ENCODE measurements at regions not wholly inside any gene's neighbourhood (a gene's known extent, or its start where the extent isn't known, plus 50 kb on each side); places are given as distances from the start of the nearest gene placed in this dataset.
"Not testable (repeated sequence)": the region's sequence is repeated elsewhere in the genome, so short reads cannot be mapped to it uniquely, and the experiment has no call there.

DNA sequence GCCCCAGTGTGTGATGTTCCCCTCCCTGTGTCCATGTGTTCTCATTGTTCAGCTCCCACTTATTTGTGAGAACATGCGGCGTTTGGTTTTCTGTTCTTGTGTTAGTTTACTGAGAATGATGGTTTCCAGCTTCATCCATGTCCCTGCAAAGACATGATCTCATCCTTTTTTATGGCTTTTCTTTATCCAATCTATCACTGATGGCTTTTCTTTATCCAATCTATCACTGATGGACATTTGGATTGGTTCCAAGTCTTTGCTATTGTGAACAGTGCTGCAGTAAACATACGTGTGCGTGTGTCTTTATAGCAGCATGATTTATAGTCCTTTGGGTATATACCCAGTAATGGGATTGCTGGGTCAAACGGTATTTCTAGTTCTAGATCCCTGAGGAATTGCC is 455.8 kb downstream of the MAT2B start:
- DNase-seq: not testable (repeated sequence)

DNA sequence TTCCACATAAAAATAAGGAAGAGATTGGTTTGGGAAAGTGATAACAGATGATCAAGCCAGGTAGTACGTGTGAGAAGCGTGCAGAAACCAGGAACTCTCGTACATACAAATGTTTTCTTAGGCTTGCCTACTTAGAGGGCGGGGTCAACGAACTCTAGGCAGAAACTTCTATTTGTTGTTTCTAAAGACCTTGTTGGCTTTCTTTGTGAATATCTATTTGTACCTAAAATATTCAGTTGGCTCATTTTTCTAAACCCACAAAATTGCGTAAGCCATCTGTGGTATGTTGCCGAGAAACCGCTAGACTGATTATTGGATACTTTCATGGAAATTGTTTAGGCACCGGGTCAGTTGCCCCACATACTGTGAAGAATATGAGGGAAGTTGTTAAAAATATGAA is 458.5 kb downstream of the MAT2B start:
- peak; percentile 27 for DNase-seq

DNA sequence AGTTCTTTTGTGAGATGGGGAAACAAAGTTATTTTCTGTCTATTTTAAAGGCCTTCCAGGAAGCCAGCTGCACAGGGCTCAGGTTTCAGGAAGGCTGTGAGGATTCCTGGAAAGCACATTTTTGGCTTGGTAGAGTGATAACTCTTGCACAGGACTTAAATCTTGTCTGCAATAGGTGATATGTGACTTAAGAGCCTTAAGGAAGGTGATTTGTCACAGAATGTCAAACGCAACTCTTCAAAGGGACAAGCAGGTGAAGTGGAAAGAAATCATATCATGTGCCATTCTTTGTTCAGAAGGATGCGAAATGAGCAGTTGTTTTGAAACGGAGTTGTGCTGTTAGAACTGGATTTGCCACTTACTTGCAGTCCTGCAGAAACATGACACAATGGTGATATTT is 459.3 kb downstream of the MAT2B start:
- DNase-seq: peak; percentile 18

DNA sequence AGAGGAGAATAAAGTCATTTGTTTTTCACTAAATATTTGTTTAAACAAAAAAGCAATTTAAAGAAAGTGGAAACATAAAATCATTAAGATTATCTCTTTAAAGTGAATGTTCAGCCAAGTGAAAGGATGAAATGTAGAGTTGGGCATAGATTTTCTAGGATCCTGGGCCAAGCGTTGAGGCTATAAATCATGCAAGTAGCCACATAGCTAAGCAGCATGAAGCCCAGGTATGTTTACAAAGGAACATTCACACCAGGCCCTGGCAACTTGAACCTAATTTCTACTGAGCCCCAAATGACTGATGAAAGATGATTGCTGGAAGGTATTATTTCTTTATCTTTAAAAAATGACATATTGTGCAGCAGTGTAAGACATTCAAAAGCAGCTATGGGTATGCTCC is 461.8 kb downstream of the MAT2B start:
- DNase-seq: no peak

DNA sequence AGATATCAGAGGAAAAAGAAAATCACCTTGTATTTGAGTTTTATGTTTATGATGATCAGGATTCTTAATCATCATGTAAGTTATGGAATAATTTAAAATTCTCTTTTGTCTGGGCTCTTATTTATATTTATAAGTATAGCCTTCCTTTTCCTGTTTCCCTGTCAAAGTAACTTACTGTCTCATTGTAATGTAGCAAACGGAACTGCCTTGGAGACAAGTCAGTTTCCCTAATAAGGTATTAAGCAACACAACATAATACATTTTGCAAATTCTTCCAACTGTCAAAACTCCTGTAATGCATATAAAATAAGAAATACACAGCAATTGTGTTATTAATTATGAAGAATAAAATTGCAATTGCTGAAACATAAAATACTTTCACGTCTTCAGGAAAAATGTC is 463.2 kb downstream of the MAT2B start:
- no peak for DNase-seq

DNA sequence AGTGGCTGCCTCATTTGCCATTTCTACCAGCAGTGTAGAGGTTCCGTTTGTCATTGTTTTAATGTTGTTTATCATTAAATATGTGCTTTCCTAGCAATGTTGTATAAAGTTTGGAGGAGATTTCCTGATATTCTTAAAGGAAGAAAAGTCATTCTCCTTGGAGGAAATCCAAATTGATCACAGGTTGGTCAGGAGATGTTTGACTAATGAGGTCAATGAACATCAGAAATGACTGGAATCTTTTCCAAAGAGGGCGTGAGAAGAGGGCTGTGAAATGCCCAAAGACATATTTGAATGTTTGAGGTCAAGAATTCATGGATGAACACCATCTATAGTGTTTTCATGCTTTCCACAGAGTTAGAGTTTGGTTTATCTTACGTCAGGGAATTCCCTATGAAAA is 471.3 kb downstream of the MAT2B start:
- peak; percentile 27 for DNase-seq

DNA sequence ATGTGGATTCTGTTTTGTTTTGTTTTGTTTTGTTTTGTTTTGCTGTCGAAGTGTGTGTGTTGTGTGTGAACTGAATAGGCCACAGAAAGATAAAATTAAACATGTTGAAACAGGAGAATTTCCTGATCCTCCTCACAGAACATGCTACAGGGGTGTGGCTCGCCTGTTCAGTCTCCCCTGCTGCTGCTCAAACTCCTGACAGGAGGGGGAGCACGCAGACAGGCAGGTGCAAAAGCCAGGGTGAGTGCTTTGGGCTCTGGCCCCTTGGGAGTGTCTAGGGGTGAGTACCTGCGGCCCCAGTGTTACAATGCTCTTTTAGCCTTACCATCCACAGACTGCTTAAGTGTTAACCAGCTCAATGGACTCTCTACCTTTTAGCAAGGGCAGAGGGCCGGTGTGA is 473.5 kb downstream of the MAT2B start:
- DNase-seq: no peak

DNA sequence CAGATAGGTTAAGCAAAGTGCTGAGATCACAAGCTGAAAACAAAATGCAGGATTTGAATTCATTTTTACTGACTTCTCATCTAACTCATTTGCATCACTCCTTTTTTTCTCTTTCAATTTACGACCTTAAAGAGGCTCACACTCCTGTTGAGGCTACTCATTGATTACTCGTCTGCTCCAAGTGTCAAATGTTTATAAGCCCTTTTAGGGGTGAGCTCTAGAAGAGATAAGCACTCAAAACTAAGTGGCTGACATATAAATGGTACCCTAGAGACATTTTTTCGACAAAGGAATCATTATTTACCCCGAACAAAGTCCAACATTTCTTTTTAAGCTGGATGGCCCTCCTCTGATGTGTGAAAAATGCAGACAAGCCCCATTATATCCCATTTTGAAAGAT is 483.1 kb downstream of the MAT2B start:
- DNase-seq: no peak

DNA sequence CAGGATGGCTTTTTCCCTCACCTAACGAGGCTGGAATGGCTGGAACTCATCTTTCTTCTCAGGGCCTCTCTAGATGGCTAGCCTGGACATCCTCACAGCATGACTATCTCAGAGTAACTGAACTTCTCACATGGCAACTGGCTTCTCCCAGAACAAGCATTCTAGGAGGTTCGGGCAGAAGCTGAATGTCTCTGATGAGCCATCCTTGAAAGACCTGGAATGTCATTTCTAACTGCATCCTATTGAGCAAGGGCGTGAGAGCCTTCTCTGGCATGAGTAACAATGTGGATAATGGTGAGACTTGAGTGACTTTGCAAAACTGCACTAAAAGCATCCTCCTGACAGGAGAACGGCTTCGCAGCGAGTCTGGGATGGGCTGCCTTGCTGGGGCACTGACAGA is 487.7 kb downstream of the MAT2B start:
- DNase-seq: no peak

DNA sequence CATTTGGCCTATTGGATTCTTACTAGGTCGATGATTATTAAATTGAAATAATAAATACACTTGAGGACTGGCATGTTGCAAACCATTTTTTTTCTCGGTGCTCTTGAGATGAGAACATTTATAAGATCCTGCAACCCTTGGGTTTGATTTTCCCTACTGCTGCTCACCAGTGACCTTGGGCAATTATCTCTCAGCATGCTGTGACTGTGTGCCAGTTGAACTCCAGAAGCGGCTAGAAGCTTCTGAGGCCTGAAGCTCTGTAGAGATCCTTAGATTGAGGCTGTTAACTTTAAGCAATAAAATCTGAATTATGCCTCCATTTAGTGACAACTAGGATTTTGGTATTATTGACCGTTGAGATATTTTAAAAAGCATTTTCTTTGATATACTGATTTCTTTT is 489.8 kb downstream of the MAT2B start:
- DNase-seq: no peak

DNA sequence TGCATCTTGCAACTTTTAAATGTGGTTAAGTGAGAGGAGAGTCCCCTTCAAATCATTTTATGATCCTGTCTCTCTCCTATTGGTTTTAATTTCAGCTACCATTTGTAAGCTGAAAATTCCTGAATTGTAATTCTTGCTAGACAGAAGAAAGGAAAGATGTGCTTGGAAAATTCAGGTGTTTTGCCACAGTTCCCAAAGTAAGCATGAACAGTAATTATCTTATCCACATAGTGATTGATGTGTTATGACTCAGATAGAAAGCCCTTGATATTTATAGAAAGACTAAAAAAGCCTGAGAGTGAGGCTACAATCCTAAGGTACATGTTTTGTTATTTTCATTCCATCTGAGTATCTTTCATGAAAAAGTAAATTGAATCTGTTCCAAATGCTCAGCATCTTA is 492.5 kb downstream of the MAT2B start:
- DNase-seq: no peak

DNA sequence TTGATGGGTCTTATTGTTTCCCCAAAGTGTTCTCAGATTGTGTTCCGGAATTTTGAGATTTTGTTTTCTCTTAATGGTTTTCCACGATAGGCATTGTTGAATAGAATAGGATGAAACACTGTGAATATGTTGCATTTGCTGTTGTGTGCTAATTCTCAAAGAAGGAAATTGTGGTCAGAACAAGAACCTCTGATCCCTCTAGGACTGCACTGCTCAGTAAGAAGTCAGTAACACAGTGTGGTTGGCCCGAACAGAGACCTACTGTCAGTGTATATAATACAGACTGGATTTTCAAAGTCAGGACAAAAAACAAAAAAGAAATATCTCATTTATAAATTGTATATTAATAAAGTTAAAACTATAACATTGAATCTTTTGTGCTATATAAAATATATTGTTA is 494.8 kb downstream of the MAT2B start:
- no peak for DNase-seq

DNA sequence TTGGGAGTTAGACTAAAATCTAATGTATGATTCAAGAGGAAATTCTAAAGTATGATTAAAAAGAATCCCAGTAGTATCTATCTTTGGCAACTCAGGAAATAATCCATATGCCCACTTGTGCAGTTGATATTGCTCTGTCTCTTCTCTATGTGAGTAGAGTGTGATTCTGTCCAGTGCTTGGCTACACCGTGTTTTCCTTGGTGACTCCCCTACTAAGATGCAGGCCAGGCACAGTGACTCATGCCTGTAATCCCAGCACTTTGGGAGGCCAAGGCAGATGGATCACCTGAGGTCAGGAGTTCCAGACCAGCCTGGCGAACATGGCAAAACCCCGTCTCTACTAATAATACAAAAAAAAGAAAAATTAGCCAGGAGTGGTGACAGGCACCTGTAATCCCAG is 495.4 kb downstream of the MAT2B start:
- DNase-seq: no peak

DNA sequence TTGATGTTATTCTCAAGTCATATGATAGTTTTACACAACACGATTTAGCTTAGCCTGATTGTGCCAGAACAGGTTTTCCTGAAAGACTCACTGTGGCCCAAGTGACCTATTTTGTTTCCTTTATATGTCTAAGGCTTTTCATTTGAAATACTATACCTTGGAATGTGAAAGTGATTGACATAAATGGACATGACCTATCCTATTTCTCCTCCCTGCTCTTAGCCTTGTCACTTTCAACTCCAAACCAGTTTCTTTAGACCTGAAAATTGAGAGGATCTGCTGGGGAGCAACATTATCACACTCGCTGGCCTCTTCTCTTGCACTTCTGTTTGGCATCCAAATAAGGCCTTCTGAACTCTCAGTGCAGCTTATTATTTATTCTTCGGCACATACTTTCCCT is 496.8 kb downstream of the MAT2B start:
- no peak for DNase-seq

DNA sequence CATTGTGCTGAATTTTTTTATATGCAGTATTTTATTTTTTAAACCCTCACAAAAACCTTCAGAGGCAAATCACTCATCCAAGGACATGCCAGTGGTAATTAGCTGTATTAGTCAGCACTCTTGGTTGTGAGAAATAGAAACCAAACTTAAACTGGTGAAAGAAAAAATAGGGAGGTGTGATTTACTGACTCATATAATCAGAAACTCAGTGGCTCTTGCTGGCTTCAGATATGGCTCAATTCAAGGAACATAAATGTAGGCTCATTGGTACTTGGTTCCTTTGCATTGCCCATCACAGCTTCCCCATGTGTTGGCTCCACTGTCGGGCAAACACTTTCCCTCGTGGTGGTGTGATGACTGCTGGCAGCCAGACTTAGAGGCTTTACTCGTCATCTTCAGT is 497.2 kb downstream of the MAT2B start:
- peak; percentile 85 for DNase-seq

DNA sequence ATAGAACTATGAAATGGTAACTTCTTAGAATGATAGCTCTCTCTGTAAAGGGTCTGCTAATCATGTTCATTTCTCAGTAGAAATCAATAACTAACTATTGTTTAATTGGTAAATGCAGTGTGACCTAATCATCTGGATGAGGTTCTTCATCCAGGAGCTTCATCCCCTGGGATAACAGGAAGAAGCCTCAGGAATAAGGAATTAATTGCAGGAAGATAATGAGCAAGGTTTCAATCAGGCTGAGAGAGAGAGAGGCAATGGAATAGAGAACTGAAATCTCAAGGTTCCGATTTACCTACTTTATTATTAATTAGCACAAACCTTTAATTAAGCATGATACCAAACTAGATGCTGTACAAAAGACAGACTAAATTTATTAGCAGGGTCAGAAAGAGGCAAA is 499.7 kb downstream of the MAT2B start:
- no peak for DNase-seq

DNA sequence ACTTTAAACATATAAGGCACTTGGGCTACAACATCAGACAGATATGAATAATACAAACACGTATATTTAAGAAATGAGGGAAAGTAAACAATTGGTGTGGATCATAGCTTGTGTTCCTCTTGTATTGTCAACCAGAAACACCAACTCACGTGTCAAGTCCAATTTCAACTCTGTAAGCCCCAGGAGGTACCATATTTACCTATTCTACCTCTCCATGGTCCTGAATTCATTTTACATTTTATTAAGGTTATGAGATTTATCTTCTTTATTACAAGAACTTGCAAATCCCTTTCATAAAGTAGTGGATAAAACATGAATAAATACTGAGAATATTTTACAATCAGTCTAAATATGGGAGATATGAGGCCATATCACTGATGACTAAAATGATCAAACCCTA is 501.6 kb downstream of the MAT2B start:
- DNase-seq: no peak

DNA sequence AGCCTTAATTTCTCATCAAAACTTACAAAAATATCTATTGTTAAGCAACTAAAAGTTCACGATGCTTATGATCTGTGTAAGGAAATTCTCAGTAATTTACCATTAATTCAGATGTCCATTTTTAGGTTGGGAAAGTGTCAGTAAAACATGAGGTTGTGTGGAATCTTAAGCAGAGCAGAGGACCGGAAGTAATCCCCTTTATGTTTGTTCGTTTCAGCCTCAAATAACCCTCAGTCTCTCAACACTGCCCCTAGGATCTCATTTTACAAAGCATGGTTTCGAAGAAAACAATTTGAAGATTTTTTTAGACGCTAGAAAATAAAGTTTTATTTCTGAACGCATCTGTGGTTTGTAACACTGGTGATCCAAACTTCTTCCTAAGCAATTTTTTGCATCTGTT is 504.2 kb downstream of the MAT2B start:
- no peak for DNase-seq

DNA sequence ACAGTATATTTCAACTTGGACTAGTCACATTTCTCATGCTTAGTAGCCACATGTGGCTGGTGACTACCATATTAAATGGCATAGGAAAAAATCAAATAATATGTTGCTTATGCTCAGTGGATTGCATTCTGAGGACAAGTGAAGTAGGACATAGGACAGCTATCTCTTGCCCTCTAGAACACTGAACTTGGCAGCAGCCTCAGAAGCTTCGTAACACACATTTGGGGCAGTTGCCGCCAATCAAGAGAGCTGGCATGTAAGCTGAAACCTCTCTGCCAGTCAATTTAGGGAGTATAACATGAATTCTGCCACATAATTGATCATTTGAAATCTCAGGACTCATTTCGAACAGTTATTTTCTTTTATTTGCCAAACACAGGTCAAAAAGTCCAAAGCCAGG is 505.5 kb downstream of the MAT2B start:
- DNase-seq: no peak

DNA sequence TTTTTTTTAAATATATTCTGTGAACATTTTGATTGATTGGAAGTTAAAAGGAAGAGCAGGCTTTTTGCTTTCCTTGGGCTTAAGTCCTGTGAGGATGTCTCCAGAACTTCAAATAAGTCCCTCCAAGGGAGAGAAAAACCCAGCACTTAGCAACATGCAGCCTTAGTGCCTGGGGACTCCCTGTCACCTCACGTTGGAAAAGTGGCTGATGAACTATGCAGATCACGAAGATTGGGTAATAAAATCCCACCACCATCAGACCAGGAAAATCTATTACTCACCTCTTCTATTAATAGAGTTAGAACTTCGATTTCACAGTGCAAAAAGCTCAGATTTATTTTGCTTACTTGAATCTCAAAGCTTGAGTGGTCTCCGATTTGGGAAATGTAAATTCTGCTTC is 507.0 kb downstream of the MAT2B start:
- peak; percentile 35 for DNase-seq

DNA sequence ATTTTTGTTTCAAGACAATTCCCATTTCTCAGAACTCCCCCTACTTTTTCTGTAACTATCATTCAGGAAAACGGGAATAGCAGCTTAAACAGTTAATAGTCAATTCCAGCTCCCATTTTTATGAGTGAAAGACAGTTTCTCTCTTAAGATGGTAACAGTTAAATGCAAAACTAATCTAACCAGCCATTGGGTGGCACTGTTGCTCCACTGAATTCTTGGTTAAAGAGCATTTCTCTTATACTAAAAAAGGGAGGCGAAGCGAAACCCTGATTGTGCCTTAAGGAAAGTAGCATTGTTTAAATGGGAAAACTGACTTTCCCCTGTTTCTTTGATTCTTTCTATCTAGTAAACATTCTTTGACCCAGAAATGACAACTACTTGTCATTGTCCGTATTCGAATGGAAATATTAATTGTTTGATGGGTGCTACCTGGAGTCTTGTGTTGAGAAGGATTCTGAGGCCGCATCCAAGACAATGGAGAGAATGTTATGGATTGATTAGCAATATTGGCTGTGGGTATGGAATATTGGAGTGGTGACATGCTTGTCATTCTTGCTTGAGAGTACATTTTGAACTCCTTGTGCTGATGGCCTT is 507.8 kb downstream of the MAT2B start:
- peak; percentile 80 for DNase-seq

DNA sequence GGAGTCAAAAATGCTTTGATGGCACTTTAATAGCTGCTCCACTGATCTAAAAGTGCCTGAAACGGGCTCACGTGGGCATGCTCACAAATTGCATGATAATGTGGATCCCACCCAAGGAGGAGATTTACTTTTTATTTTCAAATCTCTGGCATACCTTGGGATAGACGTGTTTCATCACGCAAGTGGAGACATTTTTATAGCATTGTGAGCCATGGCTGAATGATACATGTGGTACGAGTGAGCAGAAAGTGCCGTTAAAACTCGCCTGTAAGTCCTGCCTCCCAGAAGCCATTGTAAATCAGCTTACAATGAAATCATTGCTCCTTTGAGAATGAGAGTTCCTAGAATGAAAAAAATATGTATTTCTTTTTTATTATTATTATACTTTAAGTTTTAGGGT is 514.7 kb downstream of the MAT2B start:
- DNase-seq: peak; percentile 48

DNA sequence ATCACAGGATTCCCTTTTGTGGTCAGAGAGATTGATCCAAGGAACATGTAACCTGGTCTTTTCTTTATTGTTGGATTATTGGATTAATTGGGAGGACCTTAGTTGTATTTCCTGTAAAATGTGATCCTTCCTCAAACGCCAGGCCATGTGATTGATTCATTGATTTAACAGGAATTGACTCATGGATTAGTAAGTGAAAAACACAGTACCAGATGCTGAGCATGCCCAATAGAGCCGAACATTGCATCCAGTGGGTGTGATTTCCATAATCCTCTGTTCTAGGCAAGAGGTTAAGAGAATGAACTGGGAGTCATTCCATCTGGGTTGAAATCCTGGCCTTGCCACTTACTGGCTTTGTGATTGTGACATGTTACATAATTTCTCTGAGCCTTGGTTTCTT is 522.3 kb downstream of the MAT2B start:
- DNase-seq: peak; percentile 16

DNA sequence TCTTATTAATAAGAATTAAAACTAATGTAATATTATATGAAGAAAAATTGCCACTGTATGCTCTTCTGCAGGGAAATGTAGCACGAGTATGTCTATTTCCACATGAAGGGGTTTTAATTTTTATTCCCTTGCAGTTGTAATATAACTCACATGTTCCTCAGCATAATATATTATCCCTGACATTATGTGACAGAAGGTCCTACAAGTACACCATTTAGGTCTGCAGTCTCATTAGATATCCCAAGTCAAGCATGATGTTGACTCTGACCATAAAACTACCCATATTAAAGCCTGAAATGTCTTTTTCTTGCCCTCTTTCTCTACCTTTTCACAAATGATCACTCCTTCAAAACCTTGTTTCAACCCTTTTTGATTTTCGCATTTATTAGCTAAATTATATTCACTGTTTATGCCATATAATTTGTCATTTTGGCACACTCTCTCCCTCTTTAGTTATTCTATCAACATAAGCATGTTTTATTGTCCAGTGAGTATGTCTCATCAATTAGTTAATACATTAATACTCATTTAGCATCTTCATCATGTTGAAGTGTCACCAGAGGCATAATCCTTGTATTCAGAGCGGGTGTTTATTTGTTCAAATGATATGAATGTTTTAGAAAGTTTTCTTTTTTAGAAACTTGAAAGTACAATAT is 532.8 kb downstream of the MAT2B start:
- no peak for DNase-seq

DNA sequence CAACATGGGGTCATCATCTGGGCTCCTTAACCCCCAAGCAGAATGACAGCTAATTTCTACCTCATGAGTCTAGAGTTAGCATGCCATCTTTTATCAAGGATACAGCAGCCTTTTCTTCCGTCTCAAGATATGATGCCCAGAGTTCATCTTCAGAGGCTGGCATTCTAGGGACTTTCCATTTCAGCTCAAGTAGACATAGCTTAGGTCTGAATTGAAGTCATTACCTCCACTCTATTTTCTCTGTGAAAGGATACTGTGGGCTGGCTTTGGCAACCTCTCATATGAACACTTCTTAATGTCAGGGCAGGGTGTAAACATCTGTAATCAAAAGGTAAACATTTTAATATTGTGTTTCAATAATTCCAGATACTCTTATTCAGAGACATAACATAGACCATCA is 535.7 kb downstream of the MAT2B start:
- DNase-seq: no peak

Data from fibroblast of skin of abdomen (primary cell).